Left ventricle myocardium inferior (tissue), 1 donor: ENCODE measurements at regions not wholly inside any gene's neighbourhood (a gene's known extent, or its start where the extent isn't known, plus 50 kb on each side); places are given as distances from the start of the nearest gene placed in this dataset.

Experiments used
- DNase-seq: peaks from one replicate; pipeline ENCODE4 v3.0.0-alpha.2; 2020
- H3K27ac ChIP-seq: fragments of 200-600 bp; replicated peaks from 2 replicates; pipeline ENCODE4 v1.8.0; 2021
- H3K27me3 ChIP-seq: fragments of 200-600 bp; 2 replicates; pipeline ENCODE4 v1.8.0; 2021; ENCODE audit warnings: low read depth
- H3K36me3 ChIP-seq: fragments of 200-600 bp; 2 replicates; pipeline ENCODE4 v1.8.0; 2021
- H3K4me1 ChIP-seq: fragments of 200-600 bp; 2 replicates; pipeline ENCODE4 v1.8.0; 2021
- H3K4me3 ChIP-seq: fragments of 200-600 bp; 2 replicates; pipeline ENCODE4 v1.8.0; 2021; ENCODE audit warnings: mild to moderate bottlenecking, moderate library complexity
- H3K9me3 ChIP-seq: fragments of 200-600 bp; replicated peaks from 2 replicates; pipeline ENCODE4 v1.8.0; 2021
- CTCF ChIP-seq: fragments of 200-600 bp; IDR thresholded peaks from 2 replicates; pipeline ENCODE4 v1.8.0; 2021; ENCODE audit warnings: antibody characterized with exemption, mild to moderate bottlenecking, borderline replicate concordance
- intact Hi-C: fragments of 100-400 bp; cut with micrococcal nuclease; formaldehyde crosslinking; loops from one replicate; pipeline ENCODE4 v1.11.0; 2022
- donor health status: DM: no; HTN: yes; CAD: no; lungs with severe emphysema.

GRCh38 chr18:77512152-77512551 lies 262.5 kb downstream of the GALR1 start:
- DNase-seq = no peak
- intact Hi-C loops = no loop called here
- Histone ChIP-seq H3K36me3 (no peaks in the 10 kb centered on the region), H3K4me3 (no peak overlapping the region), H3K9me3 (peaks cover 27% of the 10 kb centered on the region), H3K27ac (no peak overlapping the region), H3K4me1 (no peaks in the 10 kb centered on the region), H3K27me3 (no peaks in the 10 kb centered on the region)
- no peak for TF ChIP-seq CTCF

DNA sequence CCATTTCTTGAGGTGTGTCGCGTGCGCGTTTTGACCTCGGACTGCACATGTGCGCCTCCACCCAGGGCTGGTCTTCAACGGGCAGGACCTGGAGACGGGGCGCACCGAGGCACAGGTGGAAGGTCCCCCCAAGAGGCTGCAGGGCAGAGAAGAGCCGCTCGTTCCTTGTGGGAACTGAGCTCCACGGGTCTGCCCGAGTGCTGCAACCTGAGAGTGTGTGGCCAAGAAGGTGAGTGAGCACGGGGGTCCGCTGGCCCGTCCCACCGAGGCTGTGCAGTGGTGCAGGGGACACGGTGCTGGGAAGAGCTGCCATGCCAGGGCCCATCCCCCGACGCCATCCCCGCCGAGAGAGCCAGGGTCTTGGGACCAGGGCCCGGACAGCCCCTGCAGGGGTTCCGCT lies 268.3 kb downstream of the GALR1 start:
- no peak for DNase-seq
- Histone ChIP-seq H3K9me3 (peaks cover 23% of the 10 kb centered on the region), H3K27me3 (peaks cover 18% of the 10 kb centered on the region), H3K36me3 (no peaks in the 10 kb centered on the region), H3K27ac (no peak overlapping the region), H3K4me1 (no peaks in the 10 kb centered on the region), H3K4me3 (no peak overlapping the region)
- intact Hi-C loops = no loop called here
- no peak for TF ChIP-seq CTCF

GRCh38 chr18:77520767-77521166 lies 271.1 kb downstream of the GALR1 start:
- no peaks in the 10 kb centered on the region for H3K36me3 ChIP-seq
- peaks cover 18% of the 10 kb centered on the region for H3K27me3 ChIP-seq
- intact Hi-C loops = no loop called here
- H3K9me3 ChIP-seq = no peaks in the 10 kb centered on the region
- no peak for DNase-seq
- H3K4me1 ChIP-seq = no peaks in the 10 kb centered on the region
- TF ChIP-seq CTCF = no peak
- no peak overlapping the region for H3K27ac ChIP-seq
- no peak overlapping the region for H3K4me3 ChIP-seq

DNA sequence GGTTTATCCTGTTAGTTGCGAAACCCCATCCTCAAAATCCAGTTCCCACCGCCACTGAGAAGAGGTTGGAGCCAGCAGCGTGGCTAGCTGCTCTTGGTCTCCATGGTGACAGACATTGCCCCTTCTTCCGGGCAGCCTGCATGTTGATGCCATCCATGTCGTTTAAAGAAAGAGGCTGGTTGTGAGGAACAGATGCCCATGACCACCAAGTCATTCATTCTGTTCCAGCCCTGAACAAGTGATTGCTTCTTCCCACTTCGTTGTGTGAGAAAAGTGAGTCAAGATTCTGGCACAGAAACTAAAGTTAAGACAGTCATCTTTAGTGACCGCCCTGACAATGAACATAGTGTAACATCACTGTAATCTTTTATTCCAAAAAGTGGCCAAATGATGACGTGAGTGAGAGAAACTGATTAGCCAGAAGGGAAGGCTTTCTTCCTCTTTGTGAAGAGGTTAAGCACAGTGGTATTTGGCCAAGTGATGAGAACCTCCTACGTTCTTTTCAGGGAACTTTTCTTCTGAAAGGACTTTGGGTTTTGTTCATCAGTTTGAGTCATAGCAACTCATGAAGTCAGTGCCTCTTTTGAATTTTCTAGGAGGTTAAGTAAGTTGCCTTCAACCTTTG lies 272.5 kb downstream of the GALR1 start:
- H3K4me3 ChIP-seq = no peak overlapping the region
- no peak overlapping the region for H3K27ac ChIP-seq
- intact Hi-C loops = no loop called here
- no peaks in the 10 kb centered on the region for H3K36me3 ChIP-seq
- H3K9me3 ChIP-seq = no peaks in the 10 kb centered on the region
- H3K4me1 ChIP-seq = no peaks in the 10 kb centered on the region
- no peak for DNase-seq
- H3K27me3 ChIP-seq = peaks cover 18% of the 10 kb centered on the region
- TF ChIP-seq CTCF = no peak

- Histone ChIP-seq H3K27ac (no peak overlapping the region), H3K4me1 (no peaks in the 10 kb centered on the region), H3K9me3 (no peaks in the 10 kb centered on the region), H3K27me3 (peaks cover 18% of the 10 kb centered on the region), H3K36me3 (no peaks in the 10 kb centered on the region), H3K4me3 (no peak overlapping the region)
- intact Hi-C loops = no loop called here
- no peak for TF ChIP-seq CTCF
- no peak for DNase-seq
These were observed 275.3 kb downstream of the GALR1 start for GRCh38 chr18:77524909-77525308.
